ENCODE measurements at regions not wholly inside any gene's neighbourhood (a gene's known extent, or its start where the extent isn't known, plus 50 kb on each side); places are given as distances from the start of the nearest gene placed in this dataset.

- H3K4me3 ChIP-seq, result no peak overlapping the region
- no peaks in the 10 kb centered on the region for H3K36me3 ChIP-seq
- DNase-seq (no peak), ATAC-seq (no peak)
- intact Hi-C loops (cut with DNase I; ENCODE audit: low total_unique reads) (no loop called here), in situ Hi-C loops (cut with MboI; ENCODE audit: low sequenced_read_pairs in 4 of 4) (no loop called here)
- no peaks in the 10 kb centered on the region for H3K27me3 ChIP-seq
- no peaks in the 10 kb centered on the region for H3K9me3 ChIP-seq
- no peaks in the 10 kb centered on the region for H3K4me1 ChIP-seq
- no peak for TF ChIP-seq POLR2A (IDR thresholded peaks at IDR 0.05)
- TF ChIP-seq CTCF (IDR thresholded peaks at IDR 0.05 in 4 of 5, conservative IDR thresholded peaks at IDR 0.05 in 1 of 5), result no peak
- H3K27ac ChIP-seq, result no peak overlapping the region
Measured at GRCh38 chr12:43015090-43015737, 425.7 kb upstream of the PRICKLE1 start.

- Histone ChIP-seq H3K27me3 (no peaks in the 10 kb centered on the region), H3K4me3 (no peak overlapping the region), H3K9me3 (no peaks in the 10 kb centered on the region), H3K4me1 (no peaks in the 10 kb centered on the region), H3K27ac (no peak overlapping the region), H3K36me3 (no peaks in the 10 kb centered on the region)
- ATAC-seq, result no peak
- intact Hi-C loops (cut with DNase I; ENCODE audit: low total_unique reads), result no loop called here
- no peak for DNase-seq
- in situ Hi-C loops (cut with MboI; ENCODE audit: low sequenced_read_pairs in 4 of 4), result no loop called here
- TF ChIP-seq POLR2A (IDR thresholded peaks at IDR 0.05), result no peak
- no peak for TF ChIP-seq CTCF (IDR thresholded peaks at IDR 0.05 in 4 of 5, conservative IDR thresholded peaks at IDR 0.05 in 1 of 5)
Measured at GRCh38 chr12:43011383-43011926, 421.9 kb upstream of the PRICKLE1 start.

GRCh38 chr12:43009846-43010240 lies 420.3 kb upstream of the PRICKLE1 start:
- Histone ChIP-seq H3K27me3 (no peaks in the 10 kb centered on the region), H3K36me3 (no peaks in the 10 kb centered on the region), H3K4me3 (no peak overlapping the region), H3K27ac (no peak overlapping the region), H3K9me3 (no peaks in the 10 kb centered on the region), H3K4me1 (no peaks in the 10 kb centered on the region)
- intact Hi-C loops (cut with DNase I; ENCODE audit: low total_unique reads), result no loop called here
- TF ChIP-seq POLR2A (IDR thresholded peaks at IDR 0.05) (no peak), CTCF (IDR thresholded peaks at IDR 0.05 in 4 of 5, conservative IDR thresholded peaks at IDR 0.05 in 1 of 5) (no peak)
- ATAC-seq, result no peak
- in situ Hi-C loops (cut with MboI; ENCODE audit: low sequenced_read_pairs in 4 of 4), result no loop called here
- no peak for DNase-seq

- in situ Hi-C loops (cut with MboI; ENCODE audit: low sequenced_read_pairs in 4 of 4), result no loop called here
- TF ChIP-seq POLR2A (IDR thresholded peaks at IDR 0.05) (no peak), CTCF (IDR thresholded peaks at IDR 0.05 in 4 of 5, conservative IDR thresholded peaks at IDR 0.05 in 1 of 5) (no peak)
- Histone ChIP-seq H3K4me3 (no peak overlapping the region), H3K27me3 (no peaks in the 10 kb centered on the region), H3K4me1 (no peaks in the 10 kb centered on the region), H3K27ac (no peak overlapping the region), H3K36me3 (no peaks in the 10 kb centered on the region), H3K9me3 (no peaks in the 10 kb centered on the region)
- intact Hi-C loops (cut with DNase I; ENCODE audit: low total_unique reads), result no loop called here
- ATAC-seq (no peak), DNase-seq (no peak)
Measured at GRCh38 chr12:43008953-43009845, 419.7 kb upstream of the PRICKLE1 start.
